Mucosa of descending colon (tissue), 3 donors: ENCODE measurements at regions not wholly inside any gene's neighbourhood (a gene's known extent, or its start where the extent isn't known, plus 50 kb on each side); places are given as distances from the start of the nearest gene placed in this dataset.

ENCODE experiments used
- ATAC-seq: fragments of 200-7000 bp; cut with Tn5 transposase; one replicate; pipeline ENCODE4 v1.9.1; 2020; ENCODE audit warnings: mild to moderate bottlenecking, moderate library complexity
- DNase-seq, 3 donors: peaks; one replicate each; pipeline ENCODE4 v3.0.0-alpha.2; 2020
- H3K36me3 ChIP-seq: fragments of 200-600 bp; one replicate; pipeline ENCODE4 v1.8.0; 2021; ENCODE audit warnings: low read depth, mild to moderate bottlenecking
- H3K4me1 ChIP-seq: fragments of 200-600 bp; one replicate; pipeline ENCODE4 v1.8.0; 2021; ENCODE audit warnings: low read depth, mild to moderate bottlenecking
- H3K4me3 ChIP-seq: fragments of 200-600 bp; one replicate; pipeline ENCODE4 v1.8.0; 2021; ENCODE audit warnings: mild to moderate bottlenecking
- H3K9me3 ChIP-seq: fragments of 200-600 bp; one replicate; pipeline ENCODE4 v1.8.0; 2021; ENCODE audit warnings: mild to moderate bottlenecking
- CTCF ChIP-seq: fragments of 200-600 bp; IDR thresholded peaks from one replicate; pipeline ENCODE4 v1.8.0; 2022; ENCODE audit warnings: antibody characterized with exemption, mild to moderate bottlenecking
- intact Hi-C, 2 donors: fragments of 100-400 bp; cut with DNase I in 1 of 2; cut with micrococcal nuclease in 1 of 2; formaldehyde crosslinking; loops; one replicate each; pipeline versions ENCODE4 v1.11.0 to v1.11.1; 2022; cut with DNase I, micrococcal nuclease
- donor health status: DM: no; HTN: no; CAD: no; lungs with moderate emphysema.
- donor health status: DM: no; HTN: no; CAD: no.
- donor health status: DM: no; HTN: yes; CAD: no.

GRCh38 chr3:171953301-171954022 lies 85.9 kb upstream of the FNDC3B start:
- Histone ChIP-seq H3K9me3 (no peaks in the 10 kb centered on the region), H3K4me1 (peaks cover 8% of the 10 kb centered on the region), H3K36me3 (no peaks in the 10 kb centered on the region), H3K4me3 (no peak overlapping the region)
- TF ChIP-seq CTCF, result no peak
- intact Hi-C loops, result no loop called here
- ATAC-seq (peak; percentile 71), DNase-seq (no peak)

GRCh38 chr3:171954690-171955383 lies 84.5 kb upstream of the FNDC3B start:
- ATAC-seq, result no peak
- no peaks in the 10 kb centered on the region for H3K36me3 ChIP-seq
- peaks cover 8% of the 10 kb centered on the region for H3K4me1 ChIP-seq
- no peak overlapping the region for H3K4me3 ChIP-seq
- no peaks in the 10 kb centered on the region for H3K9me3 ChIP-seq
- no peak for DNase-seq
- intact Hi-C loops, result no loop called here
- TF ChIP-seq CTCF, result no peak

- intact Hi-C loops, result no loop called here
Measured at GRCh38 chr3:171955598-171955997, 83.8 kb upstream of the FNDC3B start.

GRCh38 chr3:171956181-171956683 lies 83.1 kb upstream of the FNDC3B start:
- Histone ChIP-seq H3K4me3 (no peak overlapping the region), H3K4me1 (peaks cover 8% of the 10 kb centered on the region), H3K9me3 (no peaks in the 10 kb centered on the region), H3K36me3 (no peaks in the 10 kb centered on the region)
- TF ChIP-seq CTCF, result no peak
- DNase-seq (no peak), ATAC-seq (no peak)
- intact Hi-C loops, result no loop called here

More at GRCh38 chr3:171955598-171955997, 83.8 kb upstream of the FNDC3B start:
- no peak for ATAC-seq
- no peaks in the 10 kb centered on the region for H3K9me3 ChIP-seq
- no peak overlapping the region for H3K4me3 ChIP-seq
- no peak for DNase-seq
- peaks cover 8% of the 10 kb centered on the region for H3K4me1 ChIP-seq
- no peak for TF ChIP-seq CTCF
- no peaks in the 10 kb centered on the region for H3K36me3 ChIP-seq

GRCh38 chr3:171956705-171957104 lies 82.7 kb upstream of the FNDC3B start:
- ATAC-seq (no peak), DNase-seq (no peak)
- no peaks in the 10 kb centered on the region for H3K36me3 ChIP-seq
- intact Hi-C loops, result no loop called here
- peaks cover 8% of the 10 kb centered on the region for H3K4me1 ChIP-seq
- no peaks in the 10 kb centered on the region for H3K9me3 ChIP-seq
- TF ChIP-seq CTCF, result no peak
- H3K4me3 ChIP-seq, result no peak overlapping the region
